HG03469 (cell line): ENCODE measurements at regions not wholly inside any gene's neighbourhood (a gene's known extent, or its start where the extent isn't known, plus 50 kb on each side); places are given as distances from the start of the nearest gene placed in this dataset.
"Not testable (repeated sequence)": the region's sequence is repeated elsewhere in the genome, so short reads cannot be mapped to it uniquely, and the experiment has no call there.

Experiments used
- ATAC-seq: cut with Tn5 transposase; IDR thresholded peaks from one replicate; pipeline ENCODE4 v1.9.1; 2021; ENCODE audit warnings: mild to moderate bottlenecking, moderate library complexity, moderate number of reproducible peaks; ENCODE audit not compliant: unreplicated experiment

GRCh38 chr5:99089822-99090549 is 161.2 kb upstream of the CHD1 start:
- ATAC-seq: no peak

GRCh38 chr5:99088309-99088708 is 159.5 kb upstream of the CHD1 start:
- no peak for ATAC-seq

- no peak for ATAC-seq
Observed at GRCh38 chr5:99083197-99083596, 154.4 kb upstream of the CHD1 start.

- ATAC-seq: no peak
Observed at GRCh38 chr5:99081711-99082110, 152.9 kb upstream of the CHD1 start.

- ATAC-seq: peak; percentile 58
Observed at GRCh38 chr5:99076723-99077640, 148.2 kb upstream of the CHD1 start.

- ATAC-seq: no peak
Observed at GRCh38 chr5:99072846-99073245, 144.0 kb upstream of the CHD1 start.

GRCh38 chr5:99070822-99071221 is 142.0 kb upstream of the CHD1 start:
- ATAC-seq: no peak

GRCh38 chr5:99070362-99070761 is 141.6 kb upstream of the CHD1 start:
- ATAC-seq: no peak

- ATAC-seq: peak; percentile 68
Observed at GRCh38 chr5:99068944-99069650, 140.3 kb upstream of the CHD1 start.

GRCh38 chr5:99063737-99064136 is 134.9 kb upstream of the CHD1 start:
- ATAC-seq: no peak

GRCh38 chr5:99061711-99062110 is 132.9 kb upstream of the CHD1 start:
- no peak for ATAC-seq

- ATAC-seq: no peak
Observed at GRCh38 chr5:99061299-99061698, 132.5 kb upstream of the CHD1 start.

- no peak for ATAC-seq
Observed at GRCh38 chr5:99060306-99061261, 131.8 kb upstream of the CHD1 start.

- ATAC-seq: peak; percentile 50
Observed at GRCh38 chr5:99059685-99060084, 130.9 kb upstream of the CHD1 start.

- no peak for ATAC-seq
Observed at GRCh38 chr5:99058466-99058865, 129.7 kb upstream of the CHD1 start.

GRCh38 chr5:99054972-99055371 is 126.2 kb upstream of the CHD1 start:
- ATAC-seq: no peak

GRCh38 chr5:99045871-99046270 is 117.1 kb upstream of the CHD1 start:
- ATAC-seq: no peak

GRCh38 chr5:99043257-99043656 is 114.5 kb upstream of the CHD1 start:
- ATAC-seq: not testable (repeated sequence)

- no peak for ATAC-seq
Observed at GRCh38 chr5:99037668-99038067, 108.9 kb upstream of the CHD1 start.

GRCh38 chr5:99035942-99036341 is 107.1 kb upstream of the CHD1 start:
- no peak for ATAC-seq
